ENCODE measurements at regions not wholly inside any gene's neighbourhood (a gene's known extent, or its start where the extent isn't known, plus 50 kb on each side); places are given as distances from the start of the nearest gene placed in this dataset.

- TF ChIP-seq ZBTB33 (IDR thresholded peaks at IDR 0.05), result no peak
- TF ChIP-seq FOXA1 (IDR thresholded peaks at IDR 0.05), result no peak
- TF ChIP-seq TAF1 (conservative IDR thresholded peaks at IDR 0.05), result no peak
- no peak for TF ChIP-seq FOXA2 (IDR thresholded peaks at IDR 0.05)
- TF ChIP-seq SP1 (IDR thresholded peaks at IDR 0.05), result no peak
Observed at GRCh38 chr17:33497623-33498022, 204.5 kb upstream of the ASIC2 start (continued).

- TF ChIP-seq ATF3 (IDR thresholded peaks at IDR 0.05) (no peak), NR2F2 (IDR thresholded peaks at IDR 0.05) (no peak), ZBTB33 (IDR thresholded peaks at IDR 0.05) (no peak), REST (IDR thresholded peaks at IDR 0.05) (no peak), JUND (IDR thresholded peaks at IDR 0.05) (no peak), HNF4G (IDR thresholded peaks at IDR 0.05) (no peak), GABPA (IDR thresholded peaks at IDR 0.05 in 1 of 2, conservative IDR thresholded peaks at IDR 0.05 in 1 of 2) (no peak), CTCF (IDR thresholded peaks at IDR 0.05; ENCODE audit: low read depth, low read length, missing input control) (no peak), RAD21 (IDR thresholded peaks at IDR 0.05) (no peak), MAX (IDR thresholded peaks at IDR 0.05) (no peak)
- no peaks in the 10 kb centered on the region for H3K9me3 ChIP-seq (ENCODE audit: control insufficient read depth in 4 of 4, low read length in 3 of 4)
- no peak overlapping the region for H3K27ac ChIP-seq (ENCODE audit: low read depth in 1 of 2, low read length in 2 of 2)
- H3K4me1 ChIP-seq (ENCODE audit: control insufficient read depth in 4 of 4, insufficient read depth in 4 of 4, low read length in 3 of 4), result no peaks in the 10 kb centered on the region
- no peak overlapping the region for H3K4me3 ChIP-seq (ENCODE audit: low read depth in 1 of 3, low read length in 3 of 3)
- no peak overlapping the region for H3K9ac ChIP-seq (ENCODE audit: low read depth in 1 of 2, low read length in 2 of 2)
- no peaks in the 10 kb centered on the region for H3K36me3 ChIP-seq (ENCODE audit: control insufficient read depth in 4 of 4, insufficient read depth in 3 of 4, low read depth in 1 of 4, low read length in 3 of 4)
- H3K27me3 ChIP-seq (ENCODE audit: control insufficient read depth in 4 of 4, insufficient read depth in 4 of 4, low read length in 3 of 4), result no peaks in the 10 kb centered on the region
- no peak for DNase-seq (ENCODE audit: low spot score)
- 44% methylated on average over 6 of the region's 6 CpGs for WGBS
Observed at GRCh38 chr17:33498069-33498468, 205.0 kb upstream of the ASIC2 start.

Measured in liver (tissue), 8 donors.